Gastrocnemius medialis (tissue), 4 donors: ENCODE measurements at regions not wholly inside any gene's neighbourhood (a gene's known extent, or its start where the extent isn't known, plus 50 kb on each side); places are given as distances from the start of the nearest gene placed in this dataset.

Source experiments
- POLR2A ChIP-seq, 2 donors: fragments of 450-650 bp; IDR thresholded peaks; one replicate each; pipeline ENCODE4 v1.6.1; 2017; ENCODE audit warnings: antibody characterized with exemption in 2 of 2, mild to moderate bottlenecking in 2 of 2, moderate library complexity in 2 of 2
- TF ChIP-seq, protein P1 (sequence below), 5 experiments: fragments of 450-650 bp in 3 of 5; fragments of 200-600 bp in 2 of 5; sonication (generic) in 2 of 5; IDR thresholded peaks in 4 of 5; conservative IDR thresholded peaks in 1 of 5; 1 replicate in 4 of 5; 2 replicates in 1 of 5; pipeline ENCODE4 v1.5.1; 2016 to 2019; ENCODE audit warnings: antibody characterized with exemption in 5 of 5, mild to moderate bottlenecking in 3 of 5, moderate library complexity in 3 of 5

DNA sequence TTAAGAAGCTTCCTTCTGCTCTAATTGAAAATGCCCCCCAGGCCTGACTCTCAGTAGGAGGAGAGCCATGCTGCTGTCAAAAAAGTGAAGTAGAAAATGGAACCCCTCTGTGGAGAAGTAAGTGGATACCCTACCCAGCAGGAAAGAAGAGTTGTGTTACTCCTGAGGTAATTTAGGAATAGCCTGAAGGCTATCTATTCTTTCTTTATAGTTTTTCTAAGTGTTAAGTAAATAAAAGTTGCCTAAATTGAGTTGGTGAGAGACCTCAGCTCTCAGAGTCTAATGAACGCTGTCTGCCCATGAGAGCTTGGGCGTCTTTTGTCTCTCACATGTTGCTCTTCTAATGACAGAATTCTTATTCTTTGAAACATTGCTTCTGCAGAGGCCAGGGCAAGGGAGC lies 116.2 kb downstream of the NSUN3 start:
- TF ChIP-seq, protein P1, sequence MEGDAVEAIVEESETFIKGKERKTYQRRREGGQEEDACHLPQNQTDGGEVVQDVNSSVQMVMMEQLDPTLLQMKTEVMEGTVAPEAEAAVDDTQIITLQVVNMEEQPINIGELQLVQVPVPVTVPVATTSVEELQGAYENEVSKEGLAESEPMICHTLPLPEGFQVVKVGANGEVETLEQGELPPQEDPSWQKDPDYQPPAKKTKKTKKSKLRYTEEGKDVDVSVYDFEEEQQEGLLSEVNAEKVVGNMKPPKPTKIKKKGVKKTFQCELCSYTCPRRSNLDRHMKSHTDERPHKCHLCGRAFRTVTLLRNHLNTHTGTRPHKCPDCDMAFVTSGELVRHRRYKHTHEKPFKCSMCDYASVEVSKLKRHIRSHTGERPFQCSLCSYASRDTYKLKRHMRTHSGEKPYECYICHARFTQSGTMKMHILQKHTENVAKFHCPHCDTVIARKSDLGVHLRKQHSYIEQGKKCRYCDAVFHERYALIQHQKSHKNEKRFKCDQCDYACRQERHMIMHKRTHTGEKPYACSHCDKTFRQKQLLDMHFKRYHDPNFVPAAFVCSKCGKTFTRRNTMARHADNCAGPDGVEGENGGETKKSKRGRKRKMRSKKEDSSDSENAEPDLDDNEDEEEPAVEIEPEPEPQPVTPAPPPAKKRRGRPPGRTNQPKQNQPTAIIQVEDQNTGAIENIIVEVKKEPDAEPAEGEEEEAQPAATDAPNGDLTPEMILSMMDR (IDR thresholded peaks at IDR 0.05 in 4 of 5, conservative IDR thresholded peaks at IDR 0.05 in 1 of 5) = no peak
- TF ChIP-seq POLR2A (IDR thresholded peaks at IDR 0.05) = no peak
